ENCODE measurements at regions not wholly inside any gene's neighbourhood (a gene's known extent, or its start where the extent isn't known, plus 50 kb on each side); places are given as distances from the start of the nearest gene placed in this dataset.

DNA sequence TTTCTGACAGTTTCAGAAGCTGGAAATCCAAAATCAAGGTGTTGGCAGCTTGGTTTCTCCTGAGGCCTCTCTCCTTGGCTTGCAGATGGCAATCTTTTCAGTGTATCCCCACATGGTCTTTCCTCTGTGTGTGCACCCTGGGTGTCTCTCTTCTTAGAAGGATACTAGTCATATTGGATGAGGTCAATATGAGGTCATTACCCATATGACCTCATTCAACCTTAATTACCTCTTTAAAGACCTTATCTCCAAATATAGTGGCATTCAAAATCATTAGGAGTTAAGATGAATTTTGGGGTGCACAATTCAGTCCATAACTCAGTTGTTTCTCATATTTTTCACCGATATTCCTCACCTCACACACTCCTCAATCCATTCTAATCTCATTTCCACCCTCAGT is 92.4 kb upstream of the TGM3 start:
- no peak for TF ChIP-seq POLR2A (IDR thresholded peaks at IDR 0.05; ENCODE audit: low read depth, low read length)
- no peak for FAIRE-seq
- no peak for DNase-seq (ENCODE audit: insufficient read length, low spot score)

DNA sequence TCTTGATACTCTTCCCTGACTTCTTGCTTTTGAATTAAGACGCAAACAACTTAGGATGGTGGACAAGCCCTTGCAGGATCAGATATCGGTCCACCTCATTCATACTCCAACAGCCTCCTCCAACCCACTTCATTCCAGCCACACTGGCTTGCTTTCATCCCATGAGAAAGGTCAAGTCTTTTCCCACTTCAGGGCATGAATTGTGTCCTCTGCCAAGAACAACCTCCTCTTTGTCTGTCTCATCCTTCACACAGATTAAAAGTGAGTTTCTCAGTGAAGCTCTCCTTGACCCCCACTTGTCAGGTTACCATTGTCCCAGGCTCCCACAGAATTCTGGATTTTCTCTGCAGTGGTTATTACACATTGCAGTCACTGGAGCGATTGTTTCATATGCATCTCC is 91.8 kb upstream of the TGM3 start:
- FAIRE-seq (no peak), DNase-seq (ENCODE audit: insufficient read length, low spot score) (no peak)
- no peak for TF ChIP-seq POLR2A (IDR thresholded peaks at IDR 0.05; ENCODE audit: low read depth, low read length)

DNA sequence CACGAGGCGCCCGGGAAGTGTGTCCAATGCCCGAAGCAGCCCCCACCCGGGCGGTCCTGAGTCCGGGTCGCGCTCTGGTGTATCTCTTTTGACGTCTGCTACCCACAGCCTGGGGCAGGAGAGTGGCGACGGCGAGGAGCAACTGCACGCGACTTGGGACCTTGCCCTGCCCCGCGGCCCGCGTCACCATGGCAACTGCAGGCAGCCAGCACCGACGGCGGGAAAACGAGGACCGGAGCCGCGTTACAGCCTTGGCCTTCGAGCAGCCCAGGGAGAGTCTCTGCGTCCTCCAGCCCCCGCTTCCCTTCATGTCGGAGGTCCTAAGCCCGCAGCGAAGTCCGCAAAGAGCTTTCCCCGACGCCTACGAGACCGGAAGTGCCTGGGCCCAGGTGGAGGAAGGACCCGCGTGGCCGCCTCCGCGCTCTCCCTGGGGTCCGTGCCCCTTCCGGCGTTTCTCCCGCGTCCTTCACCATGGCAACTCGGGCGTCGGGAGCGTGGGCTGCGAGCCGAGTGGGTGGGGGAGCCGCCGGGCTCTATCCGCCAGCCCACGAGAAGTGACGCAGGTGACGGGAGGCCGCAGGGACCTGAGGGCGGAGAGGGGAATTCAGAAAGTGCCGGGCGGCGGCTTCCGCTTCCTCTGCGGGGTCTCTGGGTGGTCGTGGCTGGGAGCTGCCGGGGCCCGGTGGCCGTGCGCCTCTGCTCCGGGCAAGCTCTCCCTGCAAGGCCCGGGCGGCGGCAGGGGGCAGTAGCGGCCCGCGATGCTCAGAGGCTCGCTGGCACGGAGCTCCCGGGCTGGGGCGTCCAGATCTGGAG is 88.6 kb upstream of the TGM3 start:
- DNase-seq (ENCODE audit: insufficient read length, low spot score) (peak; percentile 62), FAIRE-seq (no peak)
- TF ChIP-seq POLR2A (IDR thresholded peaks at IDR 0.05; ENCODE audit: low read depth, low read length): 0 out of 2 replicates have a peak, but pooled peaks have one; percentile 6

DNA sequence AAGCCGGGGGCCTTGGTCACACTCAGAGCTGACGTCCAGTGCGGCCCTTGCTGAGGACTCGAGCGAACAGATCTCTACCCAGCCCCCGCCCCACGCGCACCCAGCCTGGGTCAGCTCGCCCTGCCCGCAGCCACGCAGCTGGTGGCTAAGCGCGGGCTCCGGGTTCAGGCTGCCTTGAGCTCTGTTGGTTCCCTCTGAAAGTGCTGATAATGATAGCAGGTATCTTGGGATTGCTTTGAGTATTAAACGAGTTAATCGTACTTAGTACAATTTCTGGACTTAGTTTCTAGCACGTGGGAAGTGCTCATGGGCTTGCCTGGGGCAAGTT is 88.1 kb upstream of the TGM3 start:
- no peak for TF ChIP-seq POLR2A (IDR thresholded peaks at IDR 0.05; ENCODE audit: low read depth, low read length)
- DNase-seq (ENCODE audit: insufficient read length, low spot score): no peak
- FAIRE-seq: no peak

DNA sequence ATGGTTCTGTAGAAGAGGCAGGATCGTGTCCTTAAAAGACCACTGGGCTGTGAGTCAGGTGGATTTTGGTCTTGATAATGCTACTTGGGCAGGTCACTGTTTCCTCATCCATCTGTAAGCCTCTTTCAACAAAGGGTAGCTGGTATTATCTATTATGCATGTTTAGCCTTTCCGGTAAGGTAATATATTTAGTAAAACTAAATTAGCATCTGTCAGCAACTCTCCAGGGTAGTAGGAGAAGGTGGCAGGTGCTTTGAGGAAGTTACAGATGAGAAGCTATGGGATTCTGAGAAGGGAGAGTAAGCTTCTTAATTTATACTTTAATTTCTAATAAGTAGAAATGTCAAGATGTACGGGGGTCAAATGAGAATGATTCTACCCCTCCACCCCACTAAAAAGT is 86.9 kb upstream of the TGM3 start:
- no peak for DNase-seq (ENCODE audit: insufficient read length, low spot score)
- FAIRE-seq: no peak
- no peak for TF ChIP-seq POLR2A (IDR thresholded peaks at IDR 0.05; ENCODE audit: low read depth, low read length)

DNA sequence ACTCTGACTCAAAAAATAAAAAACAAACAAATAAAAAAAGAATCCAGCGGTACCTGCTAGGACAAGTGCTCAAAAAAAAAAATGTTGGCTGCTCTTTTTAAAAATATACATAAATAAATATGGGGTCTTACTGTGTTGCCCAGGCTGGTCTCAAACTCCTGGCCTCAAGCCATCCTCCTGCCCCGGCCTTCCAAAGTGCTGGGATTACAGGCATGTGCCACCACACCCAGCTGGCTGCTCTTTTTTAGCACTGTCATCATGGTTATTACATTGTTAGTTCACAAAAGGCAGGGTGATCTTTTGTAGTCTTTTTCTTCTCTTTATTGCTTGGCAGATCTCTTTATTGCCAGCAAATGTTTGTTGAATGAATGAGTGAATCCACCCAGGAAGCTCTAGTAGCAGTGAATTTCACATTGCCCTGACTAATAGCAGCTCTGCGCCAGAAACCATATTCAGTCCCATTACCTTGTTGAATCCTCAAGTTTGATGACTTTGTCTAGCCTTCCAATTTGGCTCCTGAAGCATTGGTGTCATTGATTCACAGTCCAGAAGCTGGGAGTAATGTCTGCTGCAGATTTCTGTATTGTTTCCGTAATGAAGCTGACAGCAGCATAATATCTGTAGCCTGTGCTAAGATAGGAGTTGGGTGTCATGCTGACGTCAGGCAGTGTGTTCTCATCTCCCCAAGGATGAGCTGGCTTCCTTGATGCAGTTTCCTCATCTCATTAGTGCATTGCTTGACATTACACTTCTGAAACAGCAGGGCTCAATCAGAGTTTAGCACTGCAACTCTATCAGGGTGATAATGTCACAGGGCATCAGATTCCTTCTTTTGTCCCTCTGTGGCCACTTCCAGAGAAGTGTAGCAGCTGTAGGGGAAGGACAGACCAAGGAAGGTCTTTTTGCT is 84.9 kb upstream of the TGM3 start:
- FAIRE-seq: no peak
- no peak for TF ChIP-seq POLR2A (IDR thresholded peaks at IDR 0.05; ENCODE audit: low read depth, low read length)
- DNase-seq (ENCODE audit: insufficient read length, low spot score): no peak

DNA sequence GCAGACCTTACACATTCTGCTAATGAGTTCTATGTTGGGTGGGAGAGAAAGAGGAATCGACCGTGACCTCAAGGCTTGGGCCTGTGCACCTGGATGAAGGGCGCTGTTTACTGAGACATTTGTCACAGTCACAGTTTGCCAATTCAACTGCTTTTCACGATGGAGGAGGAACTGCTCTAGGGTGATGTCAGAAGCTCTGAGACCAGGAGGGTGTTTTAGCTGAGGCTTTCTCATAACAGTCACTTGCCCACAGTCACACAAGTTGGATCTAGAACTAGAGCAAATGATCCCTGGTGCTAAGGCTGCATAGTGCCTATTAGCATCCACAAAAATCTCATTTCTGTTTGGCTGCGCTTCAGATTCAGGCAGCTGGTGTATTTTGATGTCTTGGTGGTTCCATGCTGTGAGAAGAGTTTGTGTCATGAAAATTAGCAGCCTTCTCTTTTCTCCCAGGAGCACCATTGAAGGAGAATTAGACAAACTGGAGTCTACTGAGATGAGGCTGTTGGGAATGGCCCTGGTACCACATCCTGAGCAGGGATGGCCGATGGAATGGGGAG is 83.3 kb upstream of the TGM3 start:
- DNase-seq (ENCODE audit: insufficient read length, low spot score): no peak
- no peak for FAIRE-seq
- no peak for TF ChIP-seq POLR2A (IDR thresholded peaks at IDR 0.05; ENCODE audit: low read depth, low read length)

DNA sequence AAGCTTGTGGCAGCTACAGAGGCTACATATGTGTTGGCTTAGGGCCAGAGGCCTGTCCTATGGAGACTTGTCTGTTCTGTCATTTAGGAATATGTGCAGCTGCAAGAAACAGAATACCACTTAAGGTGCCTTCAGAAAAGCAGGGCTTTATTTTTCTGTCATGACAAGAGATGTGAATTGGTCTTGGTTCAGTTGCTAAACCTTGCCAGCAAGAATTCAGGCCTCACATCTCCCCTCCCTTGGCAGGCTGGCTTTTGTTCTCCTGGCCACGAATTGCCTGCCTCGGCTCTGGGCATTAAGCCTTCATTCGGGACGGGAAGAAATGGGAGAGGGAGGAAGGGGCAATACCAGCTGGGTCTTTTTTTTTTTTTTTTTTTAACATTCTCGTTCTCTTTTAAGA is 82.4 kb upstream of the TGM3 start:
- no peak for TF ChIP-seq POLR2A (IDR thresholded peaks at IDR 0.05; ENCODE audit: low read depth, low read length)
- FAIRE-seq: no peak

DNA sequence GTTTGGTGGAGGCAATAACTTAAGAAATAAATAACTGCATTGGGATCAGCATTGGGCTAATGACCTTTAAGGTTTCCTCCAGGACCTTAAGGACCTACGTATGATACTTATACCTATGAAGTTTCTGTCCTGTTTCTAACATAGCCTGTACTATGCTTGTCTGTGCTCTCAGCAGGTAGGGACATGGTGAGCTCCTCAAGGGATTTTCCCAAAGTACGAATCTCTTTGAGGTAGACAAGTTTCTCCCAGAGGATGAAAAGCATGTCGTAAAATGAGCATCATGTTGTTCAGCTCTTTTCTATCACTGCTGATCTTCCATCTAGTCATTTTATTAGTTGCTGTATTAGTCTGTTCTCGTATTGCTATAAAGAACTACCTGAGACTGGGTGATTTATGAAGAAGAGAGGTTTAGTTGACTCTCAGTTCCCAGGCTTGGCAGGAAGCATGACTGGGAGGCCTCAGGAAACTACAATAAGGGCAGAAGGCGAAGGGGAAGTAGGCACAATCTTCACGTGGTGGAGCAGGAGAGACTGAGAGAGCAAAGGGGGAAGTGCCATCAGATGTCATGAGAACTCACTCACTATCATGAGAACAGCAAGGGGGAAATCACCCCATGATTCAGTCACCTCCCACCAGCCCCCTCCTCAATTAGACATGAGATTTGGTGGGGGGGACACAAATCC is 77.8 kb upstream of the TGM3 start:
- no peak for TF ChIP-seq POLR2A (IDR thresholded peaks at IDR 0.05; ENCODE audit: low read depth, low read length)
- no peak for FAIRE-seq
- no peak for DNase-seq (ENCODE audit: insufficient read length, low spot score)

More for the DNA sequence above, 82.4 kb upstream of the TGM3 start:
- no peak for DNase-seq (ENCODE audit: insufficient read length, low spot score)

DNA sequence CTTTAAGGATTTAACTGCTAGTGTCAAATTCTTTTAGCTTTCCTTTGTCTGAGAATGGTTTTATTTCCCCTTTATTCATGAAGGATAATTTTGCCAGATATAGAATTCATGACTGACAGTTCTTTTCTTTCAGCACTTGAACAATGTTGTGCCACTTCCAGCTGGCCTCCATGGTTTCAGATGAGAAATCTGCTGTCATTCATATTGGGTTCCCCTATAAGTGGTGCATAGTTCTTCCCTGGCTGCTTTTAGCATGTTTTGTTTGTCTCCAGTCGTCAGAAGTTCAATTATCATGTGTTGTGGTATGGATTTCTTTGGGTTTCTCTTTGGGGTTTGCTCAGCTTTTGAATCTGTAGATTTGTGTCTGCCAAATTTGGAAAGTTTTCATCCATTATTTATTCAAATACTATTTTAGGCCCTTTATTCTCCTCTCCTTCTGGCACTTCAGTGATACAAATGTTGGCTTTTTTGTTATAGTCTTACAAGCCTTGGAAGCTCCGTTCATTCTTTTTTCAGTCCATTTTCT is 76.3 kb upstream of the TGM3 start:
- DNase-seq (ENCODE audit: insufficient read length, low spot score) (no peak), FAIRE-seq (no peak)
- no peak for TF ChIP-seq POLR2A (IDR thresholded peaks at IDR 0.05; ENCODE audit: low read depth, low read length)

DNA sequence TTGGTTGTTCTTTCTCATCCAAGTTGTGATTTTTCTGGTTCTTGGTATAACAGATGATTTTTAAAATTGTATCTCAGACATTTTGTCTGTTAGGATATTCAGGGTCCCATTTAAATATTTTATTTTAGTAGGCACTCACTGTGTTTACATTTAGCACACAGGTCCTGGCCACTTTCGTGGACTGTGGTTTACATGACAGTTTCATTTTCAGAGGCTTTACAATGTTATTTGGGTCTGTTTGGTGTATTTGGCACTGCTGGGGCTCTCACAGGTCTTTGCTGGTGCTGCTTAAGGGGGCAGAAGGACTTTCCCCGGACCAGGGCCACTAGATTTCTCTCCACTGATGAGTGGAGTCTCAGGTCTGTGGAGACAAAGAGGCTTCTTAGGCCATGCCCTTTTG is 75.5 kb upstream of the TGM3 start:
- DNase-seq (ENCODE audit: insufficient read length, low spot score) (no peak), FAIRE-seq (no peak)
- no peak for TF ChIP-seq POLR2A (IDR thresholded peaks at IDR 0.05; ENCODE audit: low read depth, low read length)

DNA sequence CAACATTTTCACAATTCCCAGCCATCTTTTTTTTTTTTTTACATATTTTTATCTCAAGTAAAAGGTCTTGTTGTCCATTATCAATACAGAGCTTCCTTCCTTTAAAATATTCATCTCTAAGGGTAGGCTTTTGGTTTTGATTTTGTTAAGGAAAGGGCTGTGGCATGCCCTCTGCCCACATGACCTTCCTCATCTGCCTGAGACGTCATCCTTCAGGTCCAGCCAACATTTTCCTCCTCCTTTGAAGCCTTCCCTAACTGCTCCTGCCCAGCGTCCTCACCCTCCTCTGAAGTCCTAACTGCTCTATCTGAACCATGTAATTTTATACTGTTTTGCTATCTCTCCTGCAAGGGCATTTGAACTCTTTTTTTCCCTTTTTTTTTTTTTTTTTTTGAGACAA is 73.9 kb upstream of the TGM3 start:
- no peak for FAIRE-seq
- no peak for TF ChIP-seq POLR2A (IDR thresholded peaks at IDR 0.05; ENCODE audit: low read depth, low read length)
- DNase-seq (ENCODE audit: insufficient read length, low spot score): no peak

DNA sequence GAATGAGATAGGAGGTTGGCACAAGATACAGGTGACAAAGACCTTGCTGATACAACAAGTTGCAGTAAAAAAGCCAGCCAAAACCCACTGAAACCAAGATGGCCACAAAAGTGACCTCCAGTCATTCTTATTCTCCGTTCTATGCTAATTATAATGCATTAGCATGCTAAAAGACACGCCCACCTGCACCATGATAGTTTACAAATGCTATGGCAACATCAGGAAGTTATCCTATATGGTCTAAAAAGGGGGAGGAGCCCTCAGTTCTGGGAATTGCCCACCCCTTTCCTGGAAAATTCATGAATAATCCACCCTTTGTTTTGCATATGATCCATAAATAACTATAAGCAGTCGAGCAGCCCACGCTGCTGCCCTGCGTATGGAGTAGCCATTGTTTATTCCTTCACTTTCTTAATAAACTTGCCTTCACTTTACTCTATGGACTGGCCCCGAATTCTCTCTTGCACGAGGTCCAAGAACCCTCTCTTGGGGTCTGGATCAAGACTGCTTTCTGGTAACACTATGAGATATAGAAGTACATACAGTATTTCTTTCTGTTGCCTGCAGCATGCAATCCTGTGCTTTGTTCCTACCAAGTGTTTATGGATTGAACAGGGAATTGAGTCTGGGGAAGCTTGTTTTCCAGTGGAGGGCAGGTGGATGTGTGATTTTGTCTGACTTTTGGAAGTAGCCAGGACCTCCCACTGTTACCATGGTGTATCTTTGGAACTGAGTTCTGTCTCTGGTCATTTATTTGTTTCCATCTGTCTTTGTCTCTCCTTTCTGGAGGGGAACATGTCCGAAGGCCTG is 72.0 kb upstream of the TGM3 start:
- no peak for FAIRE-seq
- no peak for TF ChIP-seq POLR2A (IDR thresholded peaks at IDR 0.05; ENCODE audit: low read depth, low read length)
- DNase-seq (ENCODE audit: insufficient read length, low spot score): no peak

Measured in H54 (cell line).